HG03064 (cell line): ENCODE measurements at regions not wholly inside any gene's neighbourhood (a gene's known extent, or its start where the extent isn't known, plus 50 kb on each side); places are given as distances from the start of the nearest gene placed in this dataset.
"Not testable (repeated sequence)": the region's sequence is repeated elsewhere in the genome, so short reads cannot be mapped to it uniquely, and the experiment has no call there.

Experiments used
- ATAC-seq: cut with Tn5 transposase; IDR thresholded peaks from one replicate; pipeline ENCODE4 v1.9.1; 2021; ENCODE audit warnings: low read depth; ENCODE audit not compliant: unreplicated experiment

GRCh38 chr5:152066784-152067183, 142.1 kb upstream of the GLRA1 start:
- no peak for ATAC-seq

GRCh38 chr5:152063004-152063403, 138.4 kb upstream of the GLRA1 start:
- no peak for ATAC-seq

- ATAC-seq: no peak
These were observed 136.4 kb upstream of the GLRA1 start for GRCh38 chr5:152061095-152061494.

GRCh38 chr5:152058267-152058666, 133.6 kb upstream of the GLRA1 start:
- no peak for ATAC-seq

- ATAC-seq: no peak
These were observed 132.3 kb upstream of the GLRA1 start for GRCh38 chr5:152056931-152057330.

GRCh38 chr5:152052470-152052869, 127.8 kb upstream of the GLRA1 start:
- ATAC-seq: no peak

- no peak for ATAC-seq
These were observed 127.1 kb upstream of the GLRA1 start for GRCh38 chr5:152051499-152052454.

- ATAC-seq: no peak
These were observed 121.7 kb upstream of the GLRA1 start for GRCh38 chr5:152046361-152046760.

- not testable (repeated sequence) for ATAC-seq
These were observed 114.2 kb upstream of the GLRA1 start for GRCh38 chr5:152038856-152039255.

- not testable (repeated sequence) for ATAC-seq
These were observed 101.8 kb upstream of the GLRA1 start for GRCh38 chr5:152026328-152027024.

- ATAC-seq: no peak
These were observed 91.8 kb upstream of the GLRA1 start for GRCh38 chr5:152016421-152016820.

- no peak for ATAC-seq
These were observed 83.1 kb upstream of the GLRA1 start for GRCh38 chr5:152007653-152008335.

GRCh38 chr5:152004095-152004494, 79.4 kb upstream of the GLRA1 start:
- ATAC-seq: no peak
